ENCODE measurements at regions not wholly inside any gene's neighbourhood (a gene's known extent, or its start where the extent isn't known, plus 50 kb on each side); places are given as distances from the start of the nearest gene placed in this dataset.

- Mint-ChIP-seq H3K27ac (no peak overlapping the region), H3K27me3 (no peaks in the 10 kb centered on the region), H3K4me1 (ENCODE audit: low read depth) (peaks cover 29% of the 10 kb centered on the region), H3K4me3 (no peak overlapping the region), H3K9me3 (no peaks in the 10 kb centered on the region), H3K36me3 (ENCODE audit: low read depth) (no peaks in the 10 kb centered on the region)
- no peak for DNase-seq
Measured at GRCh38 chr9:89554307-89555035, 50.3 kb upstream of the GADD45G start.

DNA sequence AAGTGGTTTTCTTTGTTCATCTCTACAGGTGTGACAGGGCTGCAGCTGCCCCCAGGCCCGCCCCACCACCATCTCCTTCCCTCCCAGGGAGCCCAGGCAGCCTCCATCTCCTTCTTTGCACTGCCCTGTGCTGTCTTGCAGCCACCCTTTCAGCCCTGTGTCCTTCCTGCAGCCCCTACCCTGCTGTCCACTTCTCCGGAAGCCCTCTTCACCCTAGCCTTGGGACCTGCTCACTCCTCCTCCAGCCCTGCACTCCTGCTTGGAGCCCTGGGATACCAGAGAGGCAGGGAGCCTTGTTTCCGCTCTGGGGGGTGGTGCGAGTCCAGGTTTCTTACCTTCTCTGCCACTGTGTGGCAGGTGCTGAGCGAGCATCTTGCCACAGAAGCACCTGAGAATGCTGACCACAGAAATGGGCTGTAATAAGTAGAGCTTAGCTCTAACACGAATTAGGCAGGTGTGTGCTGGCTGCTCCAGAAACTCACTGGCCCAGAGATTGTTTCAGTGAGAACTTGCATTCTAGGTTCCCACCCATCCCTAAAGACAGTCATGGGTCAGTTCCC is 51.3 kb upstream of the GADD45G start:
- Mint-ChIP-seq H3K9me3 (no peaks in the 10 kb centered on the region), H3K27ac (no peak overlapping the region), H3K4me1 (ENCODE audit: low read depth) (peaks cover 37% of the 10 kb centered on the region), H3K36me3 (ENCODE audit: low read depth) (no peaks in the 10 kb centered on the region), H3K4me3 (no peak overlapping the region), H3K27me3 (no peaks in the 10 kb centered on the region)
- DNase-seq = no peak

GRCh38 chr9:89550346-89550927 is 52.5 kb upstream of the SEMA4D start:
- DNase-seq = no peak
- H3K4me3 Mint-ChIP-seq = no peak overlapping the region
- peaks cover 5% of the 10 kb centered on the region for H3K9me3 Mint-ChIP-seq
- H3K36me3 Mint-ChIP-seq (ENCODE audit: low read depth) = peaks cover 5% of the 10 kb centered on the region
- H3K4me1 Mint-ChIP-seq (ENCODE audit: low read depth) = peaks cover 20% of the 10 kb centered on the region
- no peaks in the 10 kb centered on the region for H3K27me3 Mint-ChIP-seq
- H3K27ac Mint-ChIP-seq = no peak overlapping the region

DNA sequence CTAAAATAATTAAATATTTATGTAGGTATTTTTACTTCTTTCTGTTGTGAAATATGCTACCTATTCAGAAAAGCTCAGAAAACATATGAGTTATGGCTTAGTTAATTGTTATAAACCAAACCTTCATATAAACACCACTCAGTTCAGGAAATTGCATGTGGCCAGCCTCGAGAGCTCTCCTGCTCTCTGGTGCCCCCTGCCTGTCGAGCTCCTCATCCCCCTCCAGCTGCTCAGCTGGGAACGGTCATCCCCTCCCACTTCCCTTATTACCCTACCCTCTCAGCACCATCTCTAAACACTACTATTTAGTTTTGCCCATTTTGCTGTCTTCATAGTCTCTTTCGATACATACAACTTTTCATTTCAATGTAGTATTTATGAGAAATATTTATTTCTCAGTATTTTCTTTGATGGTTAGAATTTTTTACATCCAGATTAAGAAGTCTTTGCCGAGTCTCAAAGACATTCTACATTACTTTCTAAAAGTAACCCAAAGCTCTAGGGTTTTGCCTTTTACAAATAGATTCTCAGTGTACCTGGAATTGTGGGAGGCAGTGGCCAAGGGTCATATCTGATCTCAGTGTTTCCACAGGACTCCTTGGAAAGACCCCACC is 51.2 kb upstream of the SEMA4D start:
- Mint-ChIP-seq H3K27ac (peak overlapping the region; percentile 69), H3K4me1 (ENCODE audit: low read depth) (peaks cover 23% of the 10 kb centered on the region), H3K27me3 (no peaks in the 10 kb centered on the region), H3K36me3 (ENCODE audit: low read depth) (peaks cover 10% of the 10 kb centered on the region), H3K4me3 (no peak overlapping the region), H3K9me3 (peaks cover 8% of the 10 kb centered on the region)
- DNase-seq = peak; percentile 91

DNA sequence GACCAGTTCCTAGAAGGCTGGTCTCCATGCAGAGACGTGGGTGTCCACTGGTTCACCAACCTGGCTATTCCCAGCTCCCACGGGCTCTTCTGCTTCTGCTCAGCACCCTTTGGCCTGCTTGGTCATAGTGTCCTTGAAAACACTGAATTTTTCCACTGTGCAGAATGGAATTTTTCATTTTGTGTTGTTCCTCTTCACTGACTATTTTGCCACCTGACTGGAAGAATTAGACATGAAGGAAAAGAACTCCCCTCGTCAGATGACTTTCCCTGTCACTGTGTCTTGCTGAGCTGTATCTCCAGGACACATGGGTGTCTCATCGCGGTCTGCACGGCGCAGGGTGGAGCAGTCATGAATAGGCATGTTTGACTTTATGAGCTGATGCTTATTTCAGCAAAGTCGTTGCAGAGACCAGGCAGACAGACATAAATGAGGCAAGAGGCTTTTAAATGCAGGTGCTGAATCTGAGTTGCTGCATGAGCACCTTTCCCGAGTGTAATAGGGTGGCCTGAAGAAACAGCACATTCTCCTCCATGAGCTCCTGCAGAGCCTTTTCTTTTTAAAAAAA is 50.2 kb upstream of the SEMA4D start:
- Mint-ChIP-seq H3K4me3 (no peak overlapping the region), H3K4me1 (ENCODE audit: low read depth) (peaks cover 32% of the 10 kb centered on the region), H3K9me3 (peaks cover 8% of the 10 kb centered on the region), H3K27ac (peak overlapping the region; percentile 48), H3K27me3 (no peaks in the 10 kb centered on the region), H3K36me3 (ENCODE audit: low read depth) (peaks cover 10% of the 10 kb centered on the region)
- no peak for DNase-seq

Data from activated T-cell treated with anti-CD3 and anti-CD28 coated beads, Interleukin-2, amount 50 U/mL, for 24 hours (primary cell).